LNCaP clone FGC (cell line): ENCODE measurements at regions not wholly inside any gene's neighbourhood (a gene's known extent, or its start where the extent isn't known, plus 50 kb on each side); places are given as distances from the start of the nearest gene placed in this dataset.

Experiments used
- DNase-seq: peaks from one replicate; pipeline ENCODE4 v3.0.0-alpha.2; 2011; ENCODE audit warnings: low read depth
- H3K4me3 ChIP-seq: 2 replicates; pipeline ENCODE4 v1.5.1; 2011; ENCODE audit warnings: mild to moderate bottlenecking, low read depth, low read length, control low read depth
- CTCF ChIP-seq: IDR thresholded peaks from 2 replicates; pipeline ENCODE4 v1.5.1; 2012; ENCODE audit warnings: mild to moderate bottlenecking; ENCODE audit not compliant: control insufficient read depth, insufficient read depth; ENCODE audit errors: extremely low read depth

- TF ChIP-seq CTCF, result no peak
- no peak for DNase-seq
- no peak overlapping the region for H3K4me3 ChIP-seq
These were observed 51.4 kb downstream of the MARCHF4 start for GRCh38 chr2:216320852-216321251.

- H3K4me3 ChIP-seq, result no peak overlapping the region
- no peak for DNase-seq
- TF ChIP-seq CTCF, result no peak
These were observed 52.5 kb downstream of the MARCHF4 start for GRCh38 chr2:216319771-216320170.

DNA sequence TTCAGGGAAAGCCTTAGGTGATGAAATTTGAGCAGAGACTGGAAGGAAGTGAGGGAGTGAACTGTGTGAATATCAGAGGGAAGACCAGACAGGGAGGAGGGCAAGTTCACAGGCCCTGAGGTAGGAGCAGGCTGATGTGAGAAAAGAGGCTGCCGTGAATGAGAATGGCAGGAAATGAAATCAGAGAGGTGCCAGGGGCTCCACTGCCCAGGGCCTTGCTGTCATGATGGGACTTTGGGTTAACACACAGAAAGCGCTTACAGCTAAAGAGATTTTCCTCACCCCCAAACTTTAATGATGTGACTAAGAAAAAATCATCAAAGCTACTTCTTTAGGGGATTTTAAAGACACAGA is 53.8 kb downstream of the MARCHF4 start:
- no peak for TF ChIP-seq CTCF
- DNase-seq, result no peak
- H3K4me3 ChIP-seq, result no peak overlapping the region

GRCh38 chr2:216317831-216318520 is 54.3 kb downstream of the MARCHF4 start:
- H3K4me3 ChIP-seq, result no peak overlapping the region
- TF ChIP-seq CTCF, result no peak
- no peak for DNase-seq

- no peak overlapping the region for H3K4me3 ChIP-seq
- no peak for DNase-seq
- TF ChIP-seq CTCF, result no peak
These were observed 55.5 kb downstream of the MARCHF4 start for GRCh38 chr2:216316743-216317142.

DNA sequence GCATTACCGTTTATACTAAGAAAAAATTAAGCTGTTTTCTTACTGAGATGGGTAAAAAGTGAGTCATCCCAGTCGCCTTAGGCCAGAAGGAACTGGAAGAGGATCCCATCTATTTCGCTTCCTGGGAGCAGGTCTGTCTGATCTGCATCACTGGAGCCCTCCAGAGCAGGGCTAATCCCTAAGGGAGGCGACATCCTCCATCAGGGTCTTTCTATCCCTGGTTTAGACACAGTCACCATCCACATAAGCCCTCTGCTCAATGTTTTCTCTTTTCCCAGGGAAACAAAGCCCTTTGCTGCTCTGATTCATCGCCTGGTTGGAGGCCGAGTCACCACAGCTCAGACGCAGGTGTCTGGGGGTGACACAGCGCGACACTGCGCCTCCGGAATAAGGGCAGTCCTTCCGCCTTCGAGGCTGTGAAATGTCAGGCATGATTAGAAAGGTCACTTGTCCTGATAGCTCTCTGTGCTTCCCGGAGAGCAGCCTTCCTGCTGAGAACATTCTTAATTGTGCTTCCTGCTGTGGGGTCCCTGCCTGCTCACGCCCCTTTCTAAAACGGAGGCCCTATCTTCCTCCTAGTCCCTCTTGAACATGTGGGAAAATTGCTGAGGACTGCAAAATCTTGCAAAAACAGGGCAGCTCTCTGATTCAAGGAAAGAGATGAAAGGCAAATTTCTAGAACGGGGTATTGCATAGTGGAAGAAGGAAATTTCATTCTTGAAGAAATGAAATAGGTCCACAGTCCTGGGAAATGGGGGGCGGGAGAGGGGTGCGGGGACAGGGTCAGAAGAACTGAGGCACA is 56.3 kb downstream of the MARCHF4 start:
- no peak for TF ChIP-seq CTCF
- H3K4me3 ChIP-seq, result no peak overlapping the region
- DNase-seq, result no peak
